Activated naive CD8-positive, alpha-beta T cell treated with anti-CD3 and anti-CD28 coated beads, Interleukin-2, amount 50 U/mL, for 24 hours (primary cell): ENCODE measurements at regions not wholly inside any gene's neighbourhood (a gene's known extent, or its start where the extent isn't known, plus 50 kb on each side); places are given as distances from the start of the nearest gene placed in this dataset.
"Not testable (repeated sequence)": the region's sequence is repeated elsewhere in the genome, so short reads cannot be mapped to it uniquely, and the experiment has no call there.

Experiments
- ATAC-seq: fragments of 150-1000 bp; cut with Tn5 transposase; one replicate; pipeline ENCODE4 v1.10.0; 2021
- DNase-seq: peaks from one replicate; pipeline ENCODE4 v3.0.0; 2021
- H3K27ac Mint-ChIP-seq: one replicate; pipeline ENCODE4 v1.8.0; 2021; ENCODE audit warnings: mild to moderate bottlenecking, mixed read lengths
- H3K27me3 Mint-ChIP-seq: one replicate; pipeline ENCODE4 v1.8.0; 2021; ENCODE audit warnings: mixed read lengths
- H3K36me3 Mint-ChIP-seq: one replicate; pipeline ENCODE4 v1.8.0; 2021; ENCODE audit warnings: low read depth, mixed read lengths
- H3K4me1 Mint-ChIP-seq: one replicate; pipeline ENCODE4 v1.8.0; 2021; ENCODE audit warnings: mixed read lengths
- H3K4me3 Mint-ChIP-seq: one replicate; pipeline ENCODE4 v1.8.0; 2021; ENCODE audit warnings: mild to moderate bottlenecking, moderate library complexity, mixed read lengths
- H3K9me3 Mint-ChIP-seq: one replicate; pipeline ENCODE4 v1.8.0; 2021; ENCODE audit warnings: mixed read lengths

DNA sequence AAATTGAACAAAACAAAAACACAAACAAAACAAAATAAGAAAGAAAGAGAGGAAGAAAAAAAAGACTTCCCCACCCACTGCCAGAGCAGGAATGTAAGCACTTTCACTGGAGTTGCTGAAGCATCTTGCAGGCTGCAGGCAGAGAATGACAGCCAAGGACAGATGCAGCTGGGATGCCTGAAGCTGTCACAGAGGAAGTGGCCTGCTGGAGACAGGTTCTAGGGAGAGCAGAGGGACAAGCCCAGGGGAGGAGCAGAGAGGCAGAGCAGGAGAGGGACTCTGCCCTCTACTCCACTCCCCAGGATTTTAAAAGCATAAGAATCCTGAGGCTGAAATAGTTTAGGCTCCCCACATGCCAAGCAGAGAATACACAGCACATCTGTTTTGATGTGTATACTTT is 326.2 kb downstream of the TUSC7 start:
- Mint-ChIP-seq H3K36me3 (no peaks in the 10 kb centered on the region), H3K4me1 (no peaks in the 10 kb centered on the region), H3K4me3 (no peak overlapping the region), H3K27ac (no peak overlapping the region), H3K27me3 (peaks cover 2% of the 10 kb centered on the region), H3K9me3 (peaks cover 3% of the 10 kb centered on the region)
- DNase-seq = no peak
- ATAC-seq = no peak

DNA sequence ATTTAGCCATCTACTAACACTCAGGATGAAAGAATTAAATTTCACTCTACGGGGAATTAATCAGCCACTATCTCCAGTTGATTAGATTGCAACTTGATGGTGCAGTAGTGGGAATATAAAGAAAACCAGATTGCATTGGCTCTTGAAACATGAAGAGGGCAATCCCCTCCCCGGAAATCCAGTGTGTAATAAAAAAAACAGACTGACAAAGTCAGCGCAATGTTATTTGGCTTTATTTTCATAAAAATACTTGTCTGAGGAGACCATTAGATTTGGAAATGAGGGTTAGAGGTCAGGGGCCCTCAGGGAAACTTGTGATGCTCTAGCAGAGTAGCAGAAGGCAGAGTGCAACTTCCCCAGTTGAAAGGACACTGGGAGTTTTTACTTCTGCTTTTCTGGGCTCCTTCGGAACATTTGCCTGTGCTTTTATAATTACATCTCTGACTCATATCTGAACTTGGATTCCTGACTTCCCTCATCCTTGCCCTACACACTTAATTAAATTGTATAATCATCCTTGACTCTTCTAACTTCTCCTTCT is 326.8 kb downstream of the TUSC7 start:
- no peak for DNase-seq
- Mint-ChIP-seq H3K27ac (no peak overlapping the region), H3K4me1 (no peaks in the 10 kb centered on the region), H3K27me3 (peaks cover 2% of the 10 kb centered on the region), H3K9me3 (peaks cover 3% of the 10 kb centered on the region), H3K36me3 (no peaks in the 10 kb centered on the region), H3K4me3 (no peak overlapping the region)
- ATAC-seq = no peak

DNA sequence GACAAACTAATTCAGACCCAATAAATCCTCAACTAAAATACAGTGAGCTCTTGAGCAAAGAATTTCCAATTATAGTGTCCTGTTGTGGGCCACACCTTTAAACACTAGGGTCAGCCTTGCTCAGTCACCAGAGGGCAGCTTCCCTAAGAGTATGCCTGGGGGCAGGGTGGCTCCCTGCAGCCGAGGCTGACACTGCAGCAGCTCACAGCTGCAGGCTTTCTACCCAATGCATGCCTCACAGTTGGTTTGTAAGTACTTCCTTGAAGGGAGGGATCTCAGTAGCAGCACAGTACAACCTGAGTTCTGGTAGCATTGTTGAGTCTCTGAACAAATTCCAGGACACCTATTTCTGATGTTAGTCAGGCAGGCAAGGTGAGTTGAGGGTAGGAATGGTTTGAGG is 335.6 kb downstream of the TUSC7 start:
- Mint-ChIP-seq H3K27ac (no peak overlapping the region), H3K4me1 (no peaks in the 10 kb centered on the region), H3K36me3 (no peaks in the 10 kb centered on the region), H3K9me3 (peaks cover 4% of the 10 kb centered on the region), H3K27me3 (no peaks in the 10 kb centered on the region), H3K4me3 (no peak overlapping the region)
- DNase-seq (no peak), ATAC-seq (no peak)

DNA sequence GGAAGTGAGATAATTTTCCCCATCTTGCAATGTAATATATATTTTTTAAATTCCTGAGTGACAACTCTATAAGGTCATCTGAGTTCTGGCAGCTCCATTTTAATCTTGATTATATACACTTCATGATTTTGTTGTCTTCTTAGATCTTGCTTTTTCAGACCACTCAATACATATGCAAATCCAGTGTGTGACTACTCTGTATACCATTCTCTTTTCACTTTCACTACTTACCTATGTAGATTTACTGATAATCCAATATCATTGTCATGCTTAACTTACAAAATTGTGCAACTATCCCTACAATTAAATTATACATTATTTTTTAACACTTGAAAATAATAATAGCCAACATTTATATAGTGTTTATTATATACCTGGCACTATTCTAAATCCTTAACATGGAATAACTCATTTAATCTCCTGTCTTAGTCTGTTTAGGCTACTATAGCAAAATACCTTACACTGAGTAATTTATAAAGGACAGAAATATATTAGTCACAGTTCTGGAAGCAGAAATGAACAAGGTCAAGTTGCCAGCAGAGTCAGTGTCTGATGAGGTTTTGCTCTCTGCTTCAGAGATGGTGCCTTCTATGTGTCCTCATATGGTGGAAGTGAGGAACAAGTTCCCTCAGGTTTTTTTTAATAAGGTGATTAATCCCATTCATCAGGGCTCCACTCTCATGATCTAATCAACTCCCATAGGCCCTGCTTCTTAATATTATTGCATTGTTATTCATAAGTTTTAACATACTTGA is 338.5 kb downstream of the TUSC7 start:
- H3K4me1 Mint-ChIP-seq = no peaks in the 10 kb centered on the region
- H3K36me3 Mint-ChIP-seq = no peaks in the 10 kb centered on the region
- H3K27ac Mint-ChIP-seq = no peak overlapping the region
- no peak overlapping the region for H3K4me3 Mint-ChIP-seq
- no peak for DNase-seq
- ATAC-seq = no peak
- H3K27me3 Mint-ChIP-seq = no peaks in the 10 kb centered on the region
- peaks cover 4% of the 10 kb centered on the region for H3K9me3 Mint-ChIP-seq

DNA sequence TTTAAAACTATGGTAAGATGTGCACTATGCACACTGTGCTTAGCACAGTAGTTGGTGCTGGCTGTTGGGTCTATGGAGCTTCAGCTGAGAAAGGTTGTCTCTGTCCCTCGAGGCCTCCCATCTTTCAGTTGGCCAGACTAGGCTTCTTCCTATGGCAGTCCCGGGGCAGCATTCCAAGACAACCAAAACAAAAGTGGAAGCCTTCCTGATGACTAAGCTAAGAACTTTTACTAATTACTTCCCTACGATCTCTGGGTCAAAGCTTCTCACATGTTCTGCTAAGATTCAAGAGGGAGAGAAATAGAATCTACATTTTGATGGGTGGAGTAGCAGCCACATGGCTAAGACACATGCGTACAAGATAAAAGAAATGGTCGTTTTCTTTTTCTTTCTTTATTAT is 342.8 kb downstream of the TUSC7 start:
- no peak overlapping the region for H3K27ac Mint-ChIP-seq
- H3K9me3 Mint-ChIP-seq = peaks cover 4% of the 10 kb centered on the region
- ATAC-seq (no peak), DNase-seq (no peak)
- H3K4me3 Mint-ChIP-seq = no peak overlapping the region
- H3K4me1 Mint-ChIP-seq = no peaks in the 10 kb centered on the region
- H3K36me3 Mint-ChIP-seq = no peaks in the 10 kb centered on the region
- no peaks in the 10 kb centered on the region for H3K27me3 Mint-ChIP-seq

DNA sequence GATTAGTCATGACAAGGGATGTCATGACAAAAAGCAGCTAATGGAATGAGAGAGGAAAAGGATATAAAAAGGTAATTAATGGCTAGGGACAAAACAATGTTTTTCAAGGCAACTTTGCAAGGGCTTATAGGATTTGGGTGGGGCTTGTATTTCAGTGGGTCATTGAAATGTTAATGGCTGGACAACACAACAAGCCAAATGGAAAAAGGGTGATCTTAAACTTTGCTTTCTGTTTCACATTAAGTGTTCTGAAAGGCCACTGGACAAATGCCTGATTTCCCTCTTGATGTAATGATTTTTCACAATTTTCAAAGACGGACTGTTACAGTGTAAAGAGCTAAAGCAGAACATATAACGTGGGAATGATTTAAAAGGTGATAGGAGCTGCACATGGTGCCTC is 345.0 kb downstream of the TUSC7 start:
- Mint-ChIP-seq H3K27ac (no peak overlapping the region), H3K4me3 (no peak overlapping the region), H3K4me1 (no peaks in the 10 kb centered on the region), H3K27me3 (no peaks in the 10 kb centered on the region), H3K9me3 (no peaks in the 10 kb centered on the region), H3K36me3 (no peaks in the 10 kb centered on the region)
- DNase-seq = no peak
- no peak for ATAC-seq

DNA sequence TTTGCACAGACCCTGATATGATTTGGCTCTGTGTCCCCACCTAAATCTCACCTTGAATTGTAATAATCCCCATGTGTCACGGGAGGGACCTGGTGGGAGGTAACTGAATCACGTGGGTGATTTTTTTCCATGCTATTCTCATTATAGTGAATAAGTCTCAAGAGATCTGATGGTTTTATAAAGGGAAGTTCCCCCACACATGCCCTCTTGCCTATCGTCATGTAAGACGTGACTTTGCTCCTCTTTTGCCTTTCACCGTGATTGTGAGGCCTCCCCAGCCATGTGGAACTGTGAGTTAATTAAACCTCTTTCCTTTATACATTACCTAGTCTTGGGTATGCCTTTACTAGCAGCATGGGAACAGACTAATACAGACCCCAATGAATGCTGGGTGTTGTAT is 347.4 kb downstream of the TUSC7 start:
- not testable (repeated sequence) for DNase-seq, ATAC-seq, H3K27ac Mint-ChIP-seq, H3K4me3 Mint-ChIP-seq, H3K4me1 Mint-ChIP-seq, H3K36me3 Mint-ChIP-seq, H3K9me3 Mint-ChIP-seq, H3K27me3 Mint-ChIP-seq

DNA sequence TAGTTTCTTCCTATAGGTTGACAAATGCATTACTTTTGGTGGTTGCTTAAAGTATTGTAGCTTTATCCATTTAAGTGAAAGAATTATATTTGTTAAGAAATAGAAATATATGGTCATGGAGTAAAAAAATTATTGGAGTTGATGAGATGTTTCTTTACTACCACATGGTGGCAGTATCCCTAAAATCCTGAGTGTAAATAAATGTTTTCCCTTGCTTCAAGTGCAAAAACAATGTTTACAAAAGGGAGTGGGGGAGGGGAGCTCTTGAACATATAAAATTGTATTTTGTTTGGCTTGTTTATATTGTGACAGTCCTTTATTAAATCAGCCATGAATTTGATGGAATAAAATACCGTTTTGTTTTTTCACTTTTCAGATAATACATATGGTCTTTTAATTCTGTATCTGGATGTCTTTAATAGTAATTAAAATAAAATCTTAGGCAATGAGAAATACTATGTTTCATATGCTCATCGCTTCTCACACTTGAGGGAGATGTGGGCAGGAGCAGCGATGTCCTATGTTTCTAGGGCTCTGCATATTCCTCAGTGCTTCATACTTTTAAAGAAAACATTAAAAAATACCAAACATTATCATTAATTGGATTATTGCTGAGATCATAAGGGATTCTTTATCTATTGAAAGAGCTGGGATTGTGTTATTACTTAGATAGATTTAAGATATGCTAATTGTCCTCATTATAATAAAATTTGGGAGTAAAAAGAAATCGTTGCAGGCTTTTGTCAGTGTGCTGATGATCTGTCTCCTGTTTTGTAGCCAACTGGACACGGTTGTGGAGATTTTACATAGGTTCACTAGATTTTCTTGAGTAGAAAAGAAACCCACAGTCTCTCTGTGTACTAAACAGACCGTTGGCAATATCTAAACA is 349.7 kb downstream of the TUSC7 start:
- no peaks in the 10 kb centered on the region for H3K27me3 Mint-ChIP-seq
- H3K9me3 Mint-ChIP-seq = no peaks in the 10 kb centered on the region
- no peaks in the 10 kb centered on the region for H3K4me1 Mint-ChIP-seq

DNA sequence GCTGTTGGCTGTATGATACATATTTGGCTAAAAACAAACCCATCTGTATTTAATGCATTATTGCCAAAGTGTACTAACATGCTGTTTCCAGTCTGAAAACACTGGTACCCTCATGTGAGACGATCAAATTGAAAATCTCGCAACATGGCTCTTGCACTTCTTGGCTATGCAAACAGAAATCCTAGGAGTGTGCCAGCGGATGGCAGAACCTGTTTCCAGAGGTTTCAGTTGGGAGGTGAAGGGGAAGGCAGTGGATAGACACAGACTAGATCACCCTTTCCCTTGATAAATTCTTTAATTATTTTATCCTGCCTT is 350.3 kb downstream of the TUSC7 start:
- H3K4me1 Mint-ChIP-seq = no peaks in the 10 kb centered on the region
- ATAC-seq (no peak), DNase-seq (no peak)
- H3K9me3 Mint-ChIP-seq = no peaks in the 10 kb centered on the region
- no peaks in the 10 kb centered on the region for H3K36me3 Mint-ChIP-seq
- no peaks in the 10 kb centered on the region for H3K27me3 Mint-ChIP-seq
- H3K4me3 Mint-ChIP-seq = no peak overlapping the region
- H3K27ac Mint-ChIP-seq = no peak overlapping the region

More for the DNA sequence above, 349.7 kb downstream of the TUSC7 start:
- Mint-ChIP-seq H3K27ac (no peak overlapping the region), H3K4me3 (no peak overlapping the region), H3K36me3 (no peaks in the 10 kb centered on the region)
- no peak for ATAC-seq
- DNase-seq = no peak

DNA sequence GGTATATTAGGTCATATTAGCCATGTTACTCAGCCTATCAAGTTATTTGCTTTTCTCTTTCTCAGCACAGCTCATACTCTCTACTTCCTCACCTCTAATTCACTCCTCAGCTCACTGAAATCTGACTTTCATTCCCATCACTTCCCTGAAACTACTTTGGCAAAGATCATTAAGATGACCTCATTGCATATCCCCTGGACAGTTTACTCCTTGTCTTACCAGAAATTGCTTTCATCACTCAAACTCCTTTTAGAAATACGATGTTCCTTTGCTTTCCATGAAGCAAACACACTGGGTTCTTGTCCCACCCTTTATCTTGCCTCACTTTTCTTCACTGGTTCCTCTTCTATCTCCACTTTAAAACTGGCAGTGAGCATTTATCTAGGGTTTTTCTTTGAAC is 354.4 kb downstream of the TUSC7 start:
- no peak overlapping the region for H3K27ac Mint-ChIP-seq
- no peaks in the 10 kb centered on the region for H3K27me3 Mint-ChIP-seq
- H3K4me1 Mint-ChIP-seq = no peaks in the 10 kb centered on the region
- H3K36me3 Mint-ChIP-seq = no peaks in the 10 kb centered on the region
- DNase-seq (no peak), ATAC-seq (no peak)
- H3K4me3 Mint-ChIP-seq = no peak overlapping the region
- H3K9me3 Mint-ChIP-seq = no peaks in the 10 kb centered on the region

DNA sequence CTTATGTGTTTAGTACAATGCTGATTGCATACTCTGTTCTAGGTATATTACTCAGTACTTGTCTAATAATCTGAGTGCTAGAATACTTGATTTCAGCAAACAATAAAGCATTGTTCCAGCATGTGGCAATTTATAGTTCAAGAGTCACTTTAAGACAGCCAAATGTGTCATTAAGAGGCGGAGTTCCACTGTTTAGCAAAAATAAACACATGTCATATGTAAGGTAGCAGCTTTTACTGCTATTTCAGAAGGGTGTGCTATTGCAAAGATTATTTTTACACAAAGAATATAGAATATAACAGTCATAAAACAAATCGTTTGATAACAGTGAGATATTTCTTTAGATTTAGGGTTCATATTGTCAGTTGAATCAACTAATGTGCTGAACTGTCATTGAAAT is 358.7 kb downstream of the TUSC7 start:
- Mint-ChIP-seq H3K4me1 (no peaks in the 10 kb centered on the region), H3K9me3 (no peaks in the 10 kb centered on the region)
- no peak for ATAC-seq

DNA sequence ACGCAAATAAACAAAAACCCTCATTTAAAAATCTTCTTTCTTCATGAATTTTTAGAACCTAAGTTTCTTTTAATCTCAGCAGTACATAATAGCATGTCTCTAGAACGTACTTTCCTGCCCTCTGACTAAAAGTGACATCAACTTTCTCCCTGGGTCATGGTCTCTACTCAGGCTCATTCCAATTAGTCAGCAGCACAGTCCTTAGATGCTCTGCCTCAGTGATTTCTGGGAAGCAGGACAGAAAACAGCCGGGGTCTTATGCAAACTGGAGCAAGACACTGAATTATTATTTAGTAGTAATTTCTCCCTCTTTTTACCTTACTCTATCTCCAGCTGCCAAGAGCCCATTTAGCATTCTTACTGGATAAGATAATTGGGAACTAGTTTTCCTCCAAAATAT is 365.2 kb downstream of the TUSC7 start:
- Mint-ChIP-seq H3K9me3 (no peaks in the 10 kb centered on the region), H3K4me3 (no peak overlapping the region), H3K36me3 (no peaks in the 10 kb centered on the region), H3K27ac (no peak overlapping the region), H3K4me1 (no peaks in the 10 kb centered on the region), H3K27me3 (no peaks in the 10 kb centered on the region)
- no peak for DNase-seq
- no peak for ATAC-seq

More for the DNA sequence above, 358.7 kb downstream of the TUSC7 start:
- no peak for DNase-seq
- H3K36me3 Mint-ChIP-seq = no peaks in the 10 kb centered on the region
- no peaks in the 10 kb centered on the region for H3K27me3 Mint-ChIP-seq
- H3K4me3 Mint-ChIP-seq = no peak overlapping the region
- no peak overlapping the region for H3K27ac Mint-ChIP-seq

DNA sequence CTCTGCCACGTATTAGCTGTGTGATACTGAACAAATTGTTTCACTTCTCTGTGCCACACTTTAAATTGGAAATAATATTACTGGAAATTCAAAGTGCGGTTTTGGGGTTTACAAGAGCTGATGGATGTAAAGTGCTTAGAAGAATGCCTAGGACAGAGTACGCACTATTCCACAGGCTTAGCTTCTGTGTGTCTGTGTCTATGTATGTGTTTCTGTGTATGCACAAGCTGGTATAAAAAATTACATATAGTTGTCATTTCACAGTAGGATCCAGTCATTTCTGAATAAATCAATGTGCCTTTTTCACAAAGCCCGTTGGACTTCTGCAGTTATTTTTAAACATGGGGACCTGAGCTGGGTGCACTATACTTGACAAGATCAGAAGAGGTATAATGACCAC is 370.4 kb downstream of the TUSC7 start:
- no peaks in the 10 kb centered on the region for H3K27me3 Mint-ChIP-seq
- no peak overlapping the region for H3K4me3 Mint-ChIP-seq
- no peaks in the 10 kb centered on the region for H3K36me3 Mint-ChIP-seq
- peaks cover 5% of the 10 kb centered on the region for H3K9me3 Mint-ChIP-seq
- H3K4me1 Mint-ChIP-seq = no peaks in the 10 kb centered on the region
- no peak for ATAC-seq
- no peak overlapping the region for H3K27ac Mint-ChIP-seq
- DNase-seq = no peak

DNA sequence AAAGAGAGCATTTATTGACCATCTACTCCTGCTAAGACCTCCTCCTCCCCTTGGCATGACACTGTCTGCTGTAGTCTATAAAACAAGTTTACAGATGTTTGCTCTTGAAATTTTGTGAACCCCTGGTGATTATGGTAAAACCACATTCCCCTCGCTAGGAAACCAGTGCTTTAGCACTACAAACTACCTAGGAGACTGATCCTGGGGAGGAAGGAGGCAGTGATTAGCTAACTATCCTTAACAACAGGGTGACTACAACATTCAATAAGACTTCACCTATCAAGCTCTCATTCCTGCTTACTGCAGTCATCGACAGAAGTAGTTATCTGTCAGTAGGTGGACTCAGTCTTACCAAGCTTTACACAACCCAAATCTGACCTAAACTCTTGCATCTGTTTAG is 371.3 kb downstream of the TUSC7 start:
- no peaks in the 10 kb centered on the region for H3K27me3 Mint-ChIP-seq
- ATAC-seq = no peak
- DNase-seq = no peak
- H3K27ac Mint-ChIP-seq = no peak overlapping the region
- H3K4me1 Mint-ChIP-seq = no peaks in the 10 kb centered on the region
- H3K9me3 Mint-ChIP-seq = peaks cover 7% of the 10 kb centered on the region
- H3K4me3 Mint-ChIP-seq = no peak overlapping the region
- H3K36me3 Mint-ChIP-seq = no peaks in the 10 kb centered on the region

DNA sequence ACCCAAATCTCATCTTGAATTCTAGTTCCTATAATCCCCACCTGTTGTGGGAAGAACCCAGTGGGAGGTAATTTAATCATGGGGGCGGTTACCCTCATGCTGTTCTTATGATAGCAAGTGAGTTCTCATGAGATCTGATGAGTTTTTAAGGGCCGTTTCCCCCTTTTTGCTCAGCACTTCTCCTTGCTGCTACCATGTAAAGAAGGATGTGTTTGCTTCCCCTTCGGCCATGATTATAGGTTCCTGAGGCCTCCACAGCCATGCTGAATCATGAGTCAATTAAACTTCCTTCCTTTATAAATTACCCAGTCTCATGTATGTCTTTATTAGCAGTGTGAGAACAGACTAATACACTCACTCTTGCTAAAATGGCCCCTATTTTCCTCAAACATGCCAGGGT is 374.7 kb downstream of the TUSC7 start:
- no peak for DNase-seq
- Mint-ChIP-seq H3K27ac (no peak overlapping the region), H3K4me3 (no peak overlapping the region), H3K27me3 (no peaks in the 10 kb centered on the region), H3K36me3 (no peaks in the 10 kb centered on the region), H3K4me1 (no peaks in the 10 kb centered on the region), H3K9me3 (peaks cover 14% of the 10 kb centered on the region)
- no peak for ATAC-seq
